Stimulated activated CD4-positive, alpha-beta T cell treated with anti-CD3 and anti-CD28 coated beads, Interleukin-1b, Interleukin-23, amount 100 ng/mL, for 4 hours (primary cell): ENCODE measurements at regions not wholly inside any gene's neighbourhood (a gene's known extent, or its start where the extent isn't known, plus 50 kb on each side); places are given as distances from the start of the nearest gene placed in this dataset.

ENCODE experiments used
- DNase-seq, 2 donors: peaks; one replicate each; pipeline ENCODE4 v3.0.0-alpha.2; 2020; ENCODE audit warnings: low read depth in 2 of 2

- DNase-seq, result no peak
Observed at GRCh38 chr11:79786961-79787360, 346.1 kb upstream of the TENM4 start.

- DNase-seq, result no peak
Observed at GRCh38 chr11:79783833-79784232, 343.0 kb upstream of the TENM4 start.

- no peak for DNase-seq
Observed at GRCh38 chr11:79768343-79768742, 327.5 kb upstream of the TENM4 start.

- DNase-seq, result no peak
Observed at GRCh38 chr11:79762279-79762921, 321.6 kb upstream of the TENM4 start.

DNA sequence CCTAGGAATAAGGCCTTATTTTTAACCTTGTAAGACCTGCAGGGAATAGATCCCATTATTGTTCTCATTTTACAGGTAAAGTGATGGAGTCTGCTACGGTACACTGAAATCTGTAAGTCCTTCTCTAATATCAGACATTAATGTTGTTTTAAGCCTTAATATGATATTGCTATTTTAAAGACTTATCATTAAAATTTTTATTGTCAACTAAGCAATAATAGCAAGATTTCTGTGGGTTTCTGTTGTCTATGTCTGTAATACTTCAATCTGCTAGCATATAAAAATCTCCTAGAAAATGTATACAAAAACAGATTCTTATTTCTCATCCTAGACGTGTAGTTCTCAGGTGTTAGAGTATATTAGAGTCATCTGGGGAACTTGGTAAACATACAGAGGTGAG lies 317.5 kb upstream of the TENM4 start:
- DNase-seq, result no peak

- no peak for DNase-seq
Observed at GRCh38 chr11:79747406-79747805, 306.6 kb upstream of the TENM4 start.

GRCh38 chr11:79744941-79745340 lies 304.1 kb upstream of the TENM4 start:
- no peak for DNase-seq

GRCh38 chr11:79742176-79742575 lies 301.3 kb upstream of the TENM4 start:
- no peak for DNase-seq

DNA sequence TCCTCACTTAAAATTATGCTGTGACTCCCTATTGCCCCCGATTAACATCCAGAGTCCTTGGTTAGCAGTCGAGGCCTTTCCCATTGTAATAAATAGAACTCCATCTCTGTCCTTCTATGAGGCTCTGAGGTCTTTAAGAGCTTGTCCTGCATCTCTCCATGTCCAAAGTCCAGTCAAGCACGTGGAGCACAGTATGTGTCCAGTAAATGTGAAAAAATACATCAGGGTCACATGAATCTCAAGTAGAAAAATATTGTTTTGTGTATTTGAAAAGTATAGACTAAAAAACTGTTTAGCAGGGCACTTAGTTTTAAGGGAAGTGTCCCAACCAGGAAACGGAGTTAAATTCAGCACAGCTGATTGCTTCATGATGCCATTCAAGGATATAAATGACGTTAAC lies 298.8 kb upstream of the TENM4 start:
- no peak for DNase-seq

DNA sequence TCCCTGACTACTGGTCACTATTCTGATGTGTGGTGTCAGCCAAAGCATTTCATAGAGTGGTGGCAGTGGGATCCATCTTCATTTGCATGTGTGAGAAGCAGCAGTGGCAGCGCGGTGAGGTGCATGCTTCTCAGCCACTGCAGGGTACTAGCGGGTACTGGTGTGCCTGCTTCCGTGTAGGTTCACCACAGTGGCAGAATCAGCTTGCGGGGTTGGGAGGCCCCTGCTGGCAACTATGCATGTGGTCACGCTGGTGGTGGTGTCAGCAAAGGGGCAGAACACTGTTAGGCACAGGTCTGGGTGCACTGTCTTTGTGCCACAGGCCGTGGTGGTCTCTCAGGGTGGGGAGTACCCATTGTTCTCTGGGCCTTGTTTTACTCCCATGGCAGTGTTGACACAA lies 286.4 kb upstream of the TENM4 start:
- no peak for DNase-seq

GRCh38 chr11:79720115-79720514 lies 279.3 kb upstream of the TENM4 start:
- no peak for DNase-seq

GRCh38 chr11:79708319-79708932 lies 267.6 kb upstream of the TENM4 start:
- DNase-seq, result no peak

GRCh38 chr11:79705648-79706047 lies 264.8 kb upstream of the TENM4 start:
- no peak for DNase-seq

- DNase-seq, result no peak
Observed at GRCh38 chr11:79702303-79702702, 261.5 kb upstream of the TENM4 start.

- DNase-seq, result no peak
Observed at GRCh38 chr11:79699246-79699645, 258.4 kb upstream of the TENM4 start.

GRCh38 chr11:79697905-79698304 lies 257.1 kb upstream of the TENM4 start:
- no peak for DNase-seq

DNA sequence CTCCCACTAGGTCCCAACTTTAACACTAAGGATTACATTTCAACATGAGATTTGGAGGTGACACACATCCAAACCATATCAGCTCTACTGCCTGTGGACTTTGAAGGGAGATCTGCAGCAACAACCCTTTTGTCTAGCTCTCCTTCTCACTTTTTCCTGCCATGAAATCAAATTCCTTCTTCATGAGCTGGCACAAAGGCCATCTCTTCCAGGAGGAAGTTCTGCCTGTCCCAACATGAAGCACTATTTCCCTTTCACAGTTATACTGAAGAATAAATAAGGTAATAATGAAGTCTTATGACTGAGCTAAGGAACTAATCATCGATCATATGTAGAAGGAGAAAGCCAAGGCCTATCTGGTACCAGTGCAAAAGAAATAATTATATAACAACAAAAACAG lies 253.5 kb upstream of the TENM4 start:
- no peak for DNase-seq

DNA sequence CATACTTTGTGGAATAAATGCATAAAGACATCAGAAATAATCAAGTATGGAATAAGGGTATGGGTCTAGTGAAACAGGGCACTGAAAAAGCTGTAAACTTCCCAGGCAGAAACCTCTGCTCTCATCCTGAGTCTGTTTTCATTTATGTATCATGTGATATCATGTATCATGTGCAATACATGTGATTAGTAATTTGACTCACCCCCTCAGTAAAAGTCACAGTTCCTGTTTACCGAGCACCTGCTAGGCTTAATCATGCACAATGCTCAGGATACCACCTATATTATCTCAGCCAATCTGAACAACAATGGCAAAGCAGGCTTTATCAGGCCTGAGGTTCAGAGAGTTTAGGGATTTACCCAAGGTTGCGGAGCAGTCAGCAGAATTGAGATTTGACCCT lies 250.6 kb upstream of the TENM4 start:
- no peak for DNase-seq

DNA sequence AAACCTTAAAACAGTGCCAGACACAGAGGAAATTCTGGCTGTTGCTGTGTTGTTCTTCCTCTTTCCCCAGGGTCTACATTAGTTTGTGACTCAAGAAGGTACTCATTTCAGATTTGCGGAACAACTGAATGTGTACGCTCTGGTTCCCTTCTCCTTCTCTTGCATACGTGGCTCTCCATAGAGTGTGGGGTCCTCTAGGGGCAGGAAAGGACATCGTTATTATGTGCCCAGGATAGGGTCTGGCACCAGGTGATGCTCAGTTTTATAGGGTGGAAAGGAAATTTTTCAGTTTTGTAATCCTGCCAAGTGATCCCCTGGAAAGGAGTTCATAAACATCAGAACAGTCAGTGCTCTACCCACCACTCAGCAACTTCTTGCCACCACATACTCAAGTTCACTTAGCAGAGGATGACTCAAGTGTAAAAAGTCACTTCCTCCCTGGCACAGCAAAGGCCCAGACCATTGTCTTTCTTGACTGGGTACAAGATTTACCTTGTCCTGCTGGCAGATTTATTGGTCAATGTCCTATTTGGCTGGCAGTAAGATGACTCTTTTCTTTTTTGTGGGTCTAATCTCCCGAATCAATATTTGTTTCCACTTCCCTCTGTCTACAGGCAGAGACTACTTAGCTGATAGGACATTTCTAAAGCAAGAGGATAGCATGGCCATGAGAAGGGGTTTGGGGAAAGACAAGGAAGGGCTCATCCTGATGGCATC lies 246.0 kb upstream of the TENM4 start:
- no peak for DNase-seq

DNA sequence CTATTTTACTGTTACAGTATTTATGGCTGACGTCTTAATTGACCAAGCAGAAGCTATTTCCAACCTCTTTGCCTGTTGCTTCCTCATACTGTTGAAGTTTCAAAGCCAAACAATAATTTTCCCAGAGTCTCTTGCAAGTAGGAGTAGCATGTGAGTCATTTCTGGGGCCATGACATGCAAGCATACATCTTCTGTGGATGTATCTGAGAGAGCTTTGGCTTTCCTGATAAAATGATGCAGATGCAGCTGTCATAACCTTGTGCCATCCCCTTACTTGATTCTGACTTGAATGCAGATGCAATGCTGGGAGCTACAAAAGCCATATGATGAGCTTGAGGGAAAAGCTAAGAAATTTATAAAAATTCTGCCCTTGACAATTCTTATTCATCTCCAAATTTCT lies 243.1 kb upstream of the TENM4 start:
- DNase-seq, result no peak

GRCh38 chr11:79678780-79679452 lies 238.1 kb upstream of the TENM4 start:
- DNase-seq, result no peak

GRCh38 chr11:79676396-79676795 lies 235.6 kb upstream of the TENM4 start:
- no peak for DNase-seq

DNA sequence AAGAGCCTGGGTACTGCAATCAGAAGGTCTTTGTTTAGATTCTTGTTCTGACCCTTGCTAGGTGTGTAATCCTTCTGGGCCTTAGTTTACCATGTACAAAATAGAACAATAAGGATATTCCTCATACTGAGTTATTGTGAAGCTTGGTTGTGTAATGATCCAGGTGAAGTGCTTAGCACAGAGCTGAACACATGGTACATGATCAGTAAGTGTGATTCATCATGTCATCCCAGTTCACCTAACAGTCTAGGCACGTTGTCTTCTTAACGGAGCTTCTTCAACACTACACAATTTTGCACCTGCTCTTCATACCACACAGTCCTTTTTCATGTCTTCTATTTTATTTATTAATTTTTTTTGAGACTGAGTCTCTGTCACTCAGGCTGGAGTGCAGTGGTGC lies 234.3 kb upstream of the TENM4 start:
- no peak for DNase-seq
